OCI-LY7 (cell line): ENCODE measurements at regions not wholly inside any gene's neighbourhood (a gene's known extent, or its start where the extent isn't known, plus 50 kb on each side); places are given as distances from the start of the nearest gene placed in this dataset.

ENCODE experiments used
- BruUV-seq: library from RNA; stranded (reverse); fragments of 400-500 nt; replicated peaks from 2 replicates; lab custom pipeline; 2021; lab: Mats Ljungman, UMichigan
- CTCF ChIA-PET: fragments of 300-600 bp; sonication (Branson Sonifier 250); formaldehyde crosslinking; loops from one replicate; lab custom pipeline; 2022; ENCODE audit warnings: antibody characterized with exemption; ENCODE audit not compliant: unreplicated experiment; lab: Charles Lee
- POLR2A ChIA-PET: fragments of 300-600 bp; sonication (Branson Sonifier 250); formaldehyde crosslinking; loops from one replicate; lab custom pipeline; 2022; ENCODE audit warnings: antibody characterized with exemption; lab: Charles Lee
- DNase-seq: peaks from one replicate; pipeline ENCODE4 v3.0.0-alpha.2; 2015; ENCODE audit warnings: low spot score
- H2AFZ ChIP-seq: fragments of 200-600 bp; sonication (generic), shearing (Covaris generic); 2 replicates; pipeline ENCODE4 v1.6.1; 2014; ENCODE audit warnings: mild to moderate bottlenecking, antibody characterized with exemption, low read length, moderate library complexity
- H3K27ac ChIP-seq: fragments of 200-600 bp; sonication (generic); 2 replicates; pipeline ENCODE4 v1.5.1; 2014; ENCODE audit warnings: mixed run types, low read depth, mild to moderate bottlenecking, moderate library complexity, low read length, inconsistent platforms; ENCODE audit not compliant: poor library complexity, severe bottlenecking
- H3K36me3 ChIP-seq: fragments of 200-600 bp; sonication (generic); 2 replicates; pipeline ENCODE4 v1.6.1; 2014; ENCODE audit warnings: mild to moderate bottlenecking, antibody characterized with exemption, low read length, moderate library complexity, mixed read lengths; ENCODE audit not compliant: insufficient read depth
- H3K4me1 ChIP-seq: fragments of 200-600 bp; sonication (generic); 2 replicates; pipeline ENCODE4 v1.5.1; 2014; ENCODE audit warnings: mild to moderate bottlenecking, low read length; ENCODE audit not compliant: insufficient read depth, poor library complexity, severe bottlenecking
- H3K4me2 ChIP-seq: fragments of 200-600 bp; sonication (generic); 2 replicates; pipeline ENCODE4 v1.6.1; 2014; ENCODE audit warnings: mild to moderate bottlenecking, low read length
- H3K4me3 ChIP-seq: fragments of 200-600 bp; sonication (generic); 2 replicates; pipeline ENCODE4 v1.5.1; 2014; ENCODE audit warnings: mild to moderate bottlenecking, low read depth, low read length; ENCODE audit not compliant: poor library complexity, severe bottlenecking
- H3K79me2 ChIP-seq: fragments of 200-600 bp; sonication (generic); 2 replicates; pipeline ENCODE4 v1.6.1; 2016; ENCODE audit warnings: low read depth, mild to moderate bottlenecking, low read length, moderate library complexity, mixed read lengths; ENCODE audit not compliant: insufficient read depth
- H3K9me2 ChIP-seq: fragments of 200-600 bp; sonication (generic); 2 replicates; pipeline ENCODE4 v1.6.1; 2016; ENCODE audit warnings: mild to moderate bottlenecking, low read length, mixed read lengths; ENCODE audit not compliant: insufficient read depth
- H3K9me3 ChIP-seq: fragments of 200-600 bp; sonication (generic); 2 replicates; pipeline ENCODE4 v1.6.1; 2014; ENCODE audit warnings: mild to moderate bottlenecking, mixed run types, low read length, mixed read lengths
- H4K20me1 ChIP-seq: fragments of 200-600 bp; sonication (generic); 2 replicates; pipeline ENCODE4 v1.6.1; 2014; ENCODE audit warnings: mild to moderate bottlenecking, antibody characterized with exemption, low read length, moderate library complexity, mixed read lengths; ENCODE audit not compliant: insufficient read depth
- CTCF ChIP-seq: fragments of 200-600 bp; sonication (generic); conservative IDR thresholded peaks from 2 replicates; pipeline ENCODE4 v1.5.1; 2014; ENCODE audit warnings: mild to moderate bottlenecking, antibody characterized with exemption, low read length, moderate library complexity, mixed read lengths
- EZH2phosphoT487 ChIP-seq: fragments of 200-600 bp; sonication (generic); IDR thresholded peaks from 2 replicates; pipeline ENCODE4 v1.6.1; 2018; ENCODE audit warnings: low read depth, borderline replicate concordance, mild to moderate bottlenecking, mixed run types, antibody characterized with exemption, low read length, moderate library complexity, mixed read lengths
- intact Hi-C: fragments of 100-400 bp; cut with micrococcal nuclease; formaldehyde crosslinking; loops from one replicate; pipeline ENCODE4 v1.10.0; 2022; ENCODE audit not compliant: unreplicated experiment

- Histone ChIP-seq H4K20me1 (no peaks in the 10 kb centered on the region), H3K27ac (no peak overlapping the region), H3K9me3 (no peaks in the 10 kb centered on the region), H3K4me1 (no peaks in the 10 kb centered on the region), H3K36me3 (no peaks in the 10 kb centered on the region), H3K4me3 (no peak overlapping the region), H3K4me2 (no peak overlapping the region), H3K79me2 (no peaks in the 10 kb centered on the region), H2AFZ (no peak overlapping the region), H3K9me2 (no peaks in the 10 kb centered on the region)
- BruUV-seq, result no TSS peak
- ChIA-PET CTCF (no interaction called here), POLR2A (no interaction called here)
- DNase-seq, result no peak
- TF ChIP-seq EZH2phosphoT487 (no peak), CTCF (no peak)
- intact Hi-C loops, result no loop called here
These were observed 164.3 kb upstream of the APCDD1 start for GRCh38 chr18:10289951-10290637.

GRCh38 chr18:10290638-10291235, 163.7 kb upstream of the APCDD1 start:
- no peak overlapping the region for H3K27ac ChIP-seq
- H3K36me3 ChIP-seq, result no peaks in the 10 kb centered on the region
- no peak overlapping the region for H3K4me2 ChIP-seq
- H3K9me2 ChIP-seq, result no peaks in the 10 kb centered on the region
- no peaks in the 10 kb centered on the region for H3K79me2 ChIP-seq
- DNase-seq, result no peak
- TF ChIP-seq EZH2phosphoT487 (no peak), CTCF (no peak)
- no peaks in the 10 kb centered on the region for H3K9me3 ChIP-seq
- intact Hi-C loops, result no loop called here
- ChIA-PET POLR2A (no interaction called here), CTCF (no interaction called here)
- no peak overlapping the region for H3K4me3 ChIP-seq
- H4K20me1 ChIP-seq, result no peaks in the 10 kb centered on the region
- no peaks in the 10 kb centered on the region for H3K4me1 ChIP-seq
- H2AFZ ChIP-seq, result no peak overlapping the region
- BruUV-seq, result no TSS peak

GRCh38 chr18:10291568-10291981, 162.9 kb upstream of the APCDD1 start:
- TF ChIP-seq EZH2phosphoT487 (no peak), CTCF (no peak)
- H4K20me1 ChIP-seq, result no peaks in the 10 kb centered on the region
- H3K4me2 ChIP-seq, result no peak overlapping the region
- H3K36me3 ChIP-seq, result no peaks in the 10 kb centered on the region
- no peak overlapping the region for H3K4me3 ChIP-seq
- BruUV-seq, result no TSS peak
- DNase-seq, result no peak
- no peaks in the 10 kb centered on the region for H3K9me2 ChIP-seq
- ChIA-PET CTCF (no interaction called here), POLR2A (no interaction called here)
- intact Hi-C loops, result no loop called here
- H3K4me1 ChIP-seq, result peaks cover 7% of the 10 kb centered on the region
- no peaks in the 10 kb centered on the region for H3K9me3 ChIP-seq
- H3K79me2 ChIP-seq, result no peaks in the 10 kb centered on the region
- no peak overlapping the region for H2AFZ ChIP-seq
- H3K27ac ChIP-seq, result no peak overlapping the region
